ENCODE measurements at regions not wholly inside any gene's neighbourhood (a gene's known extent, or its start where the extent isn't known, plus 50 kb on each side); places are given as distances from the start of the nearest gene placed in this dataset.

DNA sequence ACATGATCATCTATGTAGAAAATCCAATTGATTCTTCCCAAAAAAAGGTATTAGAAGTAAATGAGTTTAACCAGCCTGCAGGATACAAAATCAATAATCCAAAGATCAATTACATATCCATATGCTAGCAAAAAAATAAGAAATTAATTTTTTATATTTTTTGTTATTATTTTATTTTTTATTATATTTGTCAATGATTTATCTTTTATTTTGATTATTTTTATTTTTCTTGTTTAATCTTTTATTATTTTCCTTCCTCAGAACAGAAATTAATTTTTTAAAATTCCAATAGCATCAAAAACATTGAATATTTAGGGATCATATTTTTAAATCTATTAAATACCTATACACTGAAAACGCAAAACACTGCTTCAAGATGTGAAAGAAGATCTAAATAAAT is 331.2 kb downstream of the PLPP3 start:
- no peak overlapping the region for H2AK5ac ChIP-seq (ENCODE audit: low read depth, low read length)
- H3K79me1 ChIP-seq (ENCODE audit: low read depth, low read length), result no peaks in the 10 kb centered on the region
- H3K4me3 ChIP-seq (ENCODE audit: extremely low read depth in 1 of 4, insufficient read depth in 2 of 4, low read depth in 3 of 4, low read length in 4 of 4), result no peak overlapping the region
- H4K91ac ChIP-seq (replicated peaks; ENCODE audit: insufficient read length, low read length), result no peak overlapping the region
- H3K4ac ChIP-seq (replicated peaks; ENCODE audit: insufficient read length, low read depth, low read length), result no peak overlapping the region
- H3K14ac ChIP-seq (ENCODE audit: insufficient read length), result no peak overlapping the region
- H3K36me3 ChIP-seq (ENCODE audit: control insufficient read depth in 2 of 4, insufficient read depth in 4 of 4, low read length in 3 of 4), result no peaks in the 10 kb centered on the region
- DNase-seq (ENCODE audit: low read depth in 1 of 2, low spot score in 2 of 2), result no peak
- H2BK12ac ChIP-seq (ENCODE audit: low read depth, low read length), result no peak overlapping the region
- H3K56ac ChIP-seq (replicated peaks; ENCODE audit: insufficient read length, low read depth, low read length), result no peak overlapping the region
- H3K9me3 ChIP-seq (ENCODE audit: insufficient read depth in 2 of 2, low read depth in 1 of 2, low read length in 1 of 2), result no peaks in the 10 kb centered on the region
- no peaks in the 10 kb centered on the region for H3K27me3 ChIP-seq (replicated peaks in 1 of 4; ENCODE audit: control insufficient read depth in 3 of 4, extremely low read depth in 1 of 4, insufficient read depth in 3 of 4, low read length in 3 of 4)
- H2BK15ac ChIP-seq (ENCODE audit: low read length), result no peak overlapping the region
- no peak overlapping the region for H2BK120ac ChIP-seq (replicated peaks; ENCODE audit: low read depth, low read length)
- POLR2A ChIA-PET (ENCODE audit: partially characterized antibody), result no interaction called here
- no peaks in the 10 kb centered on the region for H3K4me1 ChIP-seq (replicated peaks in 1 of 4; ENCODE audit: control insufficient read depth in 3 of 4, insufficient read depth in 4 of 4, low read length in 3 of 4)
- no peak overlapping the region for H3K4me2 ChIP-seq (ENCODE audit: insufficient read depth in 1 of 2, low read depth in 2 of 2, low read length in 2 of 2)
- H3K18ac ChIP-seq (ENCODE audit: extremely low read depth, low read length), result no peak overlapping the region
- H3K79me2 ChIP-seq (ENCODE audit: control insufficient read depth in 1 of 2, insufficient read depth in 2 of 2, low read length in 2 of 2), result no peaks in the 10 kb centered on the region
- no peak overlapping the region for H4K5ac ChIP-seq (ENCODE audit: insufficient read length, low read depth, low read length)
- no peak for FAIRE-seq
- H3K27ac ChIP-seq (ENCODE audit: low read depth, low read length), result no peak overlapping the region
- H3K9ac ChIP-seq (replicated peaks in 1 of 4; ENCODE audit: extremely low read depth in 1 of 4, low read depth in 3 of 4, low read length in 3 of 4), result no peak overlapping the region
- 96% methylated on average over 1 of the region's 1 CpG; no CpG with 5 or more reads in 1 of the 2 experiments for WGBS, 2 experiments (ENCODE audit: extremely low coverage in 1 of 2, insufficient coverage in 1 of 2, insufficient read length in 1 of 2, insufficient replicate concordance in 2 of 2, low coverage in 1 of 2, low lambda C conversion rate in 2 of 2, missing lambda C conversion rate in 1 of 2)
- H2AFZ ChIP-seq (ENCODE audit: low read length), result no peak overlapping the region
- no peak overlapping the region for H3K23ac ChIP-seq (ENCODE audit: insufficient read length)
- no peak overlapping the region for H2BK20ac ChIP-seq (ENCODE audit: low read length)
- no peak overlapping the region for H4K8ac ChIP-seq (ENCODE audit: extremely low read depth, insufficient read depth, low read length)
- CTCF ChIA-PET (ENCODE audit: partially characterized antibody), result no interaction called here
- no peak overlapping the region for H2BK5ac ChIP-seq (ENCODE audit: low read depth, low read length)
- no peaks in the 10 kb centered on the region; the same call in 1 of the 2 replicates for H3K23me2 ChIP-seq (ENCODE audit: low read depth, low read length)
- H4K20me1 ChIP-seq (replicated peaks in 1 of 2; ENCODE audit: control insufficient read depth in 1 of 2, insufficient read depth in 2 of 2, low read length in 2 of 2), result no peaks in the 10 kb centered on the region
- TF ChIP-seq HDAC2 (IDR thresholded peaks at IDR 0.05; ENCODE audit: borderline replicate concordance in 1 of 2, low read depth in 2 of 2, low read length in 2 of 2) (no peak), TAF7 (optimal IDR thresholded peaks at IDR 0.05; ENCODE audit: borderline replicate concordance, low read depth, low read length) (no peak), SRF (IDR thresholded peaks at IDR 0.05; ENCODE audit: low read depth, low read length) (no peak), KDM5A (IDR thresholded peaks at IDR 0.05; ENCODE audit: low read length) (no peak), CBX5 (IDR thresholded peaks at IDR 0.05; ENCODE audit: low read depth, low read length) (no peak), NANOG (IDR thresholded peaks at IDR 0.05; ENCODE audit: insufficient read depth, low read depth, low read length, poor library complexity, severe bottlenecking) (no peak), SP4 (IDR thresholded peaks at IDR 0.05; ENCODE audit: low read length) (no peak), POLR2A (IDR thresholded peaks at IDR 0.05; ENCODE audit: control extremely low read depth in 1 of 2, low read depth in 2 of 2, low read length in 2 of 2) (no peak), SUZ12 (IDR thresholded peaks at IDR 0.05; ENCODE audit: low read length) (no peak), RXRA (IDR thresholded peaks at IDR 0.05; ENCODE audit: insufficient read depth, low read depth, low read length) (no peak), GABPA (IDR thresholded peaks at IDR 0.05; ENCODE audit: borderline replicate concordance, insufficient read depth, low read length) (no peak), RNF2 (IDR thresholded peaks at IDR 0.05; ENCODE audit: borderline replicate concordance, low read depth, low read length, missing control alignments, poor library complexity, severe bottlenecking) (no peak)
- TF ChIP-seq, protein P1, sequence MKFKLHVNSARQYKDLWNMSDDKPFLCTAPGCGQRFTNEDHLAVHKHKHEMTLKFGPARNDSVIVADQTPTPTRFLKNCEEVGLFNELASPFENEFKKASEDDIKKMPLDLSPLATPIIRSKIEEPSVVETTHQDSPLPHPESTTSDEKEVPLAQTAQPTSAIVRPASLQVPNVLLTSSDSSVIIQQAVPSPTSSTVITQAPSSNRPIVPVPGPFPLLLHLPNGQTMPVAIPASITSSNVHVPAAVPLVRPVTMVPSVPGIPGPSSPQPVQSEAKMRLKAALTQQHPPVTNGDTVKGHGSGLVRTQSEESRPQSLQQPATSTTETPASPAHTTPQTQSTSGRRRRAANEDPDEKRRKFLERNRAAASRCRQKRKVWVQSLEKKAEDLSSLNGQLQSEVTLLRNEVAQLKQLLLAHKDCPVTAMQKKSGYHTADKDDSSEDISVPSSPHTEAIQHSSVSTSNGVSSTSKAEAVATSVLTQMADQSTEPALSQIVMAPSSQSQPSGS (IDR thresholded peaks at IDR 0.05; ENCODE audit: low read length), result no peak
